ENCODE measurements at regions not wholly inside any gene's neighbourhood (a gene's known extent, or its start where the extent isn't known, plus 50 kb on each side); places are given as distances from the start of the nearest gene placed in this dataset.

DNA sequence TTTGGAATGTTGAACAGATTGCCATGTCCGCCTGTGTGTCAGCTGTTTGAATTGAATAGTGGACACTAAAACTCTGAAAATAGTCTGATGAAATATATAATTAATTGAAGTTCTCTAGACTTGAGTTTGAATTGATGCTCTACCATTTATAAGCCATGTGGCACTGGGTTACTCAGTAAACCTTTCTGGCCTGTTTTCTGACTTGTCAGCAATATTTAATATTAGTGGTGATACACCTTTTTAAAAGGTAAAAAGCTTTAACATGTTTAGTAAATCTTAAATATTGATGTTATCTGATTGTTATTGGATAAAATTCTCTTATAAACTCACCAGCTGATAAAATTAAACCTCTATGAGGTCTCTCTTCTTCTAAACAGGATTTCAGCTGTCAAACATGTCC lies 695.4 kb upstream of the HS3ST1 start:
- TF ChIP-seq, protein P1, sequence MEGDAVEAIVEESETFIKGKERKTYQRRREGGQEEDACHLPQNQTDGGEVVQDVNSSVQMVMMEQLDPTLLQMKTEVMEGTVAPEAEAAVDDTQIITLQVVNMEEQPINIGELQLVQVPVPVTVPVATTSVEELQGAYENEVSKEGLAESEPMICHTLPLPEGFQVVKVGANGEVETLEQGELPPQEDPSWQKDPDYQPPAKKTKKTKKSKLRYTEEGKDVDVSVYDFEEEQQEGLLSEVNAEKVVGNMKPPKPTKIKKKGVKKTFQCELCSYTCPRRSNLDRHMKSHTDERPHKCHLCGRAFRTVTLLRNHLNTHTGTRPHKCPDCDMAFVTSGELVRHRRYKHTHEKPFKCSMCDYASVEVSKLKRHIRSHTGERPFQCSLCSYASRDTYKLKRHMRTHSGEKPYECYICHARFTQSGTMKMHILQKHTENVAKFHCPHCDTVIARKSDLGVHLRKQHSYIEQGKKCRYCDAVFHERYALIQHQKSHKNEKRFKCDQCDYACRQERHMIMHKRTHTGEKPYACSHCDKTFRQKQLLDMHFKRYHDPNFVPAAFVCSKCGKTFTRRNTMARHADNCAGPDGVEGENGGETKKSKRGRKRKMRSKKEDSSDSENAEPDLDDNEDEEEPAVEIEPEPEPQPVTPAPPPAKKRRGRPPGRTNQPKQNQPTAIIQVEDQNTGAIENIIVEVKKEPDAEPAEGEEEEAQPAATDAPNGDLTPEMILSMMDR (IDR thresholded peaks at IDR 0.05; ENCODE audit: low read depth, low read length, missing control alignments) = no peak
- DNase-seq (ENCODE audit: low read depth) = no peak
- H3K4me3 ChIP-seq (ENCODE audit: low read depth, low read length) = no peak overlapping the region
- in situ Hi-C loops (cut with HindIII; ENCODE audit: low sequenced_read_pairs) = no loop called here

- TF ChIP-seq, protein P1 (IDR thresholded peaks at IDR 0.05; ENCODE audit: low read depth, low read length, missing control alignments) = no peak
- DNase-seq (ENCODE audit: low read depth) = no peak
- H3K4me3 ChIP-seq (ENCODE audit: low read depth, low read length) = no peak overlapping the region
- in situ Hi-C loops (cut with HindIII; ENCODE audit: low sequenced_read_pairs) = no loop called here
These were observed 695.0 kb upstream of the HS3ST1 start for GRCh38 chr4:12123707-12124106.

DNA sequence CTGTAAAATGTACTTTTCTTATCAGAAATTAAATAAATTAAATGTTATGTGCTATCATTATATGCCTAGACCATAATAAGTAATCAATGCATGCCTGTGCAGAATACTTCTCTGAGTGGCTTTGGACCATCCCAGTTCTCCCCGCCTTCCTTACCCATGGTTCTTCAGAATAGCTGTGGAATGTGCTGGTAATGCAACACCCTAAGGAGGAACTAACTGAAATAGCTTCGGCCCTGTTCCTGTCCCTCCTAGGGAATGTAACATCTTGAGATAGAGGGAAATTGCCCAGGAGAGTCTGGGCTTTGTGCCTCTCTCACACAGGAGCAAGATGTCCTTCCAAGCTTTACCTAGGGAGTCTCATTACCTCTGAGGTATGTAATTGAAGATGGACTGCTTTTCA lies 693.6 kb upstream of the HS3ST1 start:
- TF ChIP-seq, protein P1 (IDR thresholded peaks at IDR 0.05; ENCODE audit: low read depth, low read length, missing control alignments) = no peak
- in situ Hi-C loops (cut with HindIII; ENCODE audit: low sequenced_read_pairs) = no loop called here

DNA sequence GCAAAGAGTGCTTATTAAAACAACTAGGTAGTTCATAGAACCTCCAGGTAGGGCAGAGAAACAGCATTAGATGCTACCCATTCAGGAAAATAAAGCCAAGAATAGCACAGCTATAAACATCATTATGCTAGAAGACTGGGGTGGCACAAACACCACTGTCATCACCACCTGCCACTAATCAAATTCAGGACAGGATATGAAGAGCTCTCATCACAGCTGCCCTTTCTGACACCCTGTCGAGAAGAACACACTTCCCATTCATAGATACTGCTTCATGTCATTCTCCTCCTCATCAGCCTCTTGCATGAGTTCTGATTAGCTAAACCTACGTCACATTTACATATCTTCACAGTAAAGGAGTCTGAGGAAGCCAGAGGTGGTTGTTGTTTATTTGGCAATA lies 692.3 kb upstream of the HS3ST1 start:
- no peak for DNase-seq (ENCODE audit: low read depth)
- TF ChIP-seq, protein P1 (IDR thresholded peaks at IDR 0.05; ENCODE audit: low read depth, low read length, missing control alignments) = no peak
- H3K4me3 ChIP-seq (ENCODE audit: low read depth, low read length) = no peak overlapping the region
- in situ Hi-C loops (cut with HindIII; ENCODE audit: low sequenced_read_pairs) = no loop called here

More for the DNA sequence above, 693.6 kb upstream of the HS3ST1 start:
- no peak for DNase-seq (ENCODE audit: low read depth)
- no peak overlapping the region for H3K4me3 ChIP-seq (ENCODE audit: low read depth, low read length)

DNA sequence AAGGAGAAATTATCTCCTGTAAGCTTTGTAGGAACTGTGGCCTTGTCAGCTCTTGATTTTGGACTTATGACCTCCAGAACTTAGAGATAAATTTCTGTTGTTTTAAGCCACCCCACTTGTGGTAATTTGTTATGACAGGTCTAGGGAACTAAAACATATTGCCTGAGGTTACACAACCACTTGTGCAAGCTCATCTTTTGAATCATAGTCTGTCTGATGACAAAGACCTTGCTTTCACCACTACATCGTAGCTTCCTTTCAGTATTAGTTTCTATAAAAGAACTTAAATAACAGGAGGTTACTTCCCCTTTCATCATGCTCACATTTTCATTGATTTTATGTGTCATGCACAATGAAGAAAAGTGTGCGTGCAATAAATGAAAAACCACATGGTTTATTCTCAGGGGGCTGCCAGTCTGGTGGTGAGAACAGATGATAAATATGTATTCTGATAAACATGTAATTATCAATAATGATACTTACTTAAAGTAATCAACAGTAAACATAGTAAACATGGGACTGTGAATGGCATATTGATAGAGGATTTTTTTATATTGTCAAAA lies 690.0 kb upstream of the HS3ST1 start:
- DNase-seq (ENCODE audit: low read depth) = no peak
- TF ChIP-seq, protein P1 (IDR thresholded peaks at IDR 0.05; ENCODE audit: low read depth, low read length, missing control alignments) = no peak
- no peak overlapping the region for H3K4me3 ChIP-seq (ENCODE audit: low read depth, low read length)
- in situ Hi-C loops (cut with HindIII; ENCODE audit: low sequenced_read_pairs) = no loop called here

- no peak overlapping the region for H3K4me3 ChIP-seq (ENCODE audit: low read depth, low read length)
- no peak for DNase-seq (ENCODE audit: low read depth)
- TF ChIP-seq, protein P1 (IDR thresholded peaks at IDR 0.05; ENCODE audit: low read depth, low read length, missing control alignments) = no peak
- in situ Hi-C loops (cut with HindIII; ENCODE audit: low sequenced_read_pairs) = no loop called here
These were observed 687.4 kb upstream of the HS3ST1 start for GRCh38 chr4:12116009-12116552.
